Gastrocnemius medialis (tissue), 4 donors: ENCODE measurements at regions not wholly inside any gene's neighbourhood (a gene's known extent, or its start where the extent isn't known, plus 50 kb on each side); places are given as distances from the start of the nearest gene placed in this dataset.

Experiments used
- ATAC-seq, 2 donors: fragments of 150-250 bp; one replicate each; pipeline ENCODE4 v1.9.1; 2016
- DNase-seq, 2 donors: peaks; one replicate each; pipeline ENCODE4 v3.0.0-alpha.2; 2019
- H3K27ac ChIP-seq, 4 donors: fragments of 200-600 bp; sonication (generic); 1 replicate in 1 of 4; 2 replicates in 3 of 4; pipeline ENCODE4 v1.5.1; 2016 to 2018; ENCODE audit warnings: mild to moderate bottlenecking in 2 of 4, moderate library complexity in 1 of 4
- H3K27me3 ChIP-seq, 3 donors: fragments of 200-600 bp; sonication (generic) in 2 of 3; 1 replicate in 1 of 3; 2 replicates in 2 of 3; pipeline versions ENCODE4 v1.5.1 to v1.6.0; 2016 to 2019; ENCODE audit warnings: mild to moderate bottlenecking in 1 of 3, moderate library complexity in 1 of 3
- H3K36me3 ChIP-seq, 2 donors: fragments of 200-600 bp; sonication (generic) in 1 of 2; one replicate each; pipeline ENCODE4 v1.5.1; 2017 to 2018
- H3K4me1 ChIP-seq, 2 donors: fragments of 200-600 bp; sonication (generic) in 1 of 2; one replicate each; pipeline ENCODE4 v1.5.1; 2016 to 2017; ENCODE audit warnings: mild to moderate bottlenecking in 2 of 2
- H3K4me3 ChIP-seq, 4 donors: fragments of 200-600 bp; sonication (generic) in 3 of 4; 1 replicate in 1 of 4; 2 replicates in 3 of 4; pipeline ENCODE4 v1.5.1; 2016 to 2019; ENCODE audit warnings: mild to moderate bottlenecking in 2 of 4
- H3K9me3 ChIP-seq, 3 donors: fragments of 200-600 bp; sonication (generic) in 2 of 3; 1 replicate in 1 of 3; 2 replicates in 2 of 3; pipeline ENCODE4 v1.5.1; 2016 to 2019
- CTCF ChIP-seq, 5 experiments: fragments of 450-650 bp in 3 of 5; fragments of 200-600 bp in 2 of 5; sonication (generic) in 2 of 5; IDR thresholded peaks in 4 of 5; conservative IDR thresholded peaks in 1 of 5; 1 replicate in 4 of 5; 2 replicates in 1 of 5; pipeline ENCODE4 v1.5.1; 2016 to 2019; ENCODE audit warnings: antibody characterized with exemption in 5 of 5, mild to moderate bottlenecking in 3 of 5, moderate library complexity in 3 of 5
- POLR2A ChIP-seq, 2 donors: fragments of 450-650 bp; IDR thresholded peaks; one replicate each; pipeline ENCODE4 v1.6.1; 2017; ENCODE audit warnings: antibody characterized with exemption in 2 of 2, mild to moderate bottlenecking in 2 of 2, moderate library complexity in 2 of 2
- in situ Hi-C, 4 donors: fragments of 200-750 bp; cut with MboI; loops; one replicate each; pipeline versions ENCODE4 v1.15.0 to v1.8.0; 2017; ENCODE audit warnings: low sequenced_read_pairs in 4 of 4
- intact Hi-C: fragments of 100-400 bp; cut with DNase I; formaldehyde crosslinking; loops from one replicate; pipeline ENCODE4 v1.15.1; 2023; ENCODE audit warnings: low total_unique reads

DNA sequence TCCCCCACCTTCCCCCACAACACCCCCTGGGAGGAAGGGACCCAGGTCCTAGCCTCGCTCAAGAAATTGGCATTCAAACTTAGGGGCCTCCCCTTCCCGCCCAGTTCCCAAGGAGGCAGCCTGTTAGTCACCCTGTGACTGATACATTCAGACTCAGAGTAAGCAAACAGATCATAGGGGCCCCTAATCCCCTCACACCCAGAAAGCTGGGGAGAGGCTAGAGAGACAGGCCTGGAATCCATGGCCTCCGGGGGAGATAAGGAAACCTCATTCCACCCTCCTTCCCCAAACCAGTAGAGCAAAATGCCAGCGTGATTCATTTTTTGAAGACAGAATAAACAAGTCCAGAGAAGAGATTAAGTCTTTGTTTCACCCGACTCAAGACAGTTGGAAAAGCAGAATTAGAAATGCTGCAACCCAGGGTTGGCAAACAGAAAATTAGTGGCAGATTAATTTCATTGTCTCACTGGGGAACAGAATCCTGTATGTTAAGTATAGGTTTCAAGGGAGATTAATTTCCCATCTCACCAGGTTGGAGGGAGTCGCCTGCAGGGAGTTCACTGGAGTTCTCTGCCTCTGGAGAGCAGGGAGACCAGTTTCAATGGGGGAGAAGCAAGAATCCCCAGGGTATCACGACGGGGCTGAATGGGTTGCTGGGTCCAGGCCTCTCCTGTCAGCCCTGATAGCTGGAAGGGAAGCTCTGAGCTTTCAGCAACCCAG is 268.3 kb downstream of the UACA start:
- Histone ChIP-seq H3K4me3 (no peak overlapping the region), H3K36me3 (no peaks in the 10 kb centered on the region), H3K27ac (no peak overlapping the region), H3K27me3 (no peaks in the 10 kb centered on the region), H3K9me3 (no peaks in the 10 kb centered on the region), H3K4me1 (no peaks in the 10 kb centered on the region)
- TF ChIP-seq CTCF (IDR thresholded peaks at IDR 0.05 in 4 of 5, conservative IDR thresholded peaks at IDR 0.05 in 1 of 5) (no peak), POLR2A (IDR thresholded peaks at IDR 0.05) (no peak)
- in situ Hi-C loops, result loop anchor here in 1 of 4 donors (25.0 kb wide), 2 partner anchors 408 to 758 kb away; partner anchors contain the start of gene TLE3
- ATAC-seq (no peak), DNase-seq (no peak)
- intact Hi-C loops, result no loop called here

GRCh38 chr15:70494517-70494851 is 268.9 kb downstream of the UACA start:
- Histone ChIP-seq H3K9me3 (no peaks in the 10 kb centered on the region), H3K4me3 (no peak overlapping the region), H3K36me3 (no peaks in the 10 kb centered on the region), H3K27me3 (no peaks in the 10 kb centered on the region), H3K27ac (no peak overlapping the region), H3K4me1 (no peaks in the 10 kb centered on the region)
- DNase-seq (no peak), ATAC-seq (no peak)
- in situ Hi-C loops (loop anchor here in 1 of 4 donors (25.0 kb wide), 2 partner anchors 407 to 757 kb away; partner anchors contain the start of gene TLE3), intact Hi-C loops (no loop called here)
- no peak for TF ChIP-seq CTCF (IDR thresholded peaks at IDR 0.05 in 4 of 5, conservative IDR thresholded peaks at IDR 0.05 in 1 of 5)
- TF ChIP-seq POLR2A (IDR thresholded peaks at IDR 0.05), result no peak

- Histone ChIP-seq H3K36me3 (no peaks in the 10 kb centered on the region), H3K27me3 (no peaks in the 10 kb centered on the region), H3K9me3 (no peaks in the 10 kb centered on the region), H3K4me3 (no peak overlapping the region), H3K27ac (no peak overlapping the region), H3K4me1 (no peaks in the 10 kb centered on the region)
- no peak for DNase-seq
- intact Hi-C loops, result no loop called here
- TF ChIP-seq CTCF (IDR thresholded peaks at IDR 0.05 in 4 of 5, conservative IDR thresholded peaks at IDR 0.05 in 1 of 5) (no peak), POLR2A (IDR thresholded peaks at IDR 0.05) (no peak)
- no peak for ATAC-seq
- in situ Hi-C loops, result loop anchor here in 1 of 4 donors (25.0 kb wide), 2 partner anchors 407 to 757 kb away; partner anchors contain the start of gene TLE3
Observed at GRCh38 chr15:70493787-70494516, 269.4 kb downstream of the UACA start.

DNA sequence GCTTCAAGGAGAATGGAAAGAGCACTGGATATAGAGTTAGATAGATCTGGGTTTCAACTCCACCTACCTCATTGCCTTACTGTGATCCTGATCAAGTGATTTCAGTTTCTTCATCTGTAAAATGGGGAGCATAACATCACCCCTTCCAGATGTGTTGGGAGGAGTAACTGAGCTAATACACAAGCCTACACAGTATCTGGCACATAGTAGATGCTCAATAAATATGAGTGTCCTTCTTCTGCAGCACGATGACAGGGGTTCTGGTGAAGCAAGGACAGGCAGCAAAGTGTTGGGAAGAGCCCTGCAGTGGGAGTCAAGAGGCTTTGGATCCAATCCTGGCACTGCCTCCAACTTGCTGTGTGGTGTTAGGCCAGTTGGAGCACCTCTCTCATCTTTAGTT is 270.0 kb downstream of the UACA start:
- intact Hi-C loops (no loop called here), in situ Hi-C loops (loop anchor here in 1 of 4 donors (25.0 kb wide), 2 partner anchors 406 to 756 kb away; partner anchors contain the start of gene TLE3)
- Histone ChIP-seq H3K9me3 (no peaks in the 10 kb centered on the region), H3K27ac (no peak overlapping the region), H3K36me3 (no peaks in the 10 kb centered on the region), H3K27me3 (no peaks in the 10 kb centered on the region), H3K4me1 (no peaks in the 10 kb centered on the region), H3K4me3 (no peak overlapping the region)
- DNase-seq (no peak), ATAC-seq (no peak)
- TF ChIP-seq POLR2A (IDR thresholded peaks at IDR 0.05) (no peak), CTCF (IDR thresholded peaks at IDR 0.05 in 4 of 5, conservative IDR thresholded peaks at IDR 0.05 in 1 of 5) (no peak)
